HepG2 (cell line): ENCODE measurements at regions not wholly inside any gene's neighbourhood (a gene's known extent, or its start where the extent isn't known, plus 50 kb on each side); places are given as distances from the start of the nearest gene placed in this dataset.

Experiments used
- RAD51 ChIP-seq: fragments of 450-650 bp; IDR thresholded peaks from 2 replicates; pipeline ENCODE4 v1.6.1; 2016; ENCODE audit warnings: borderline replicate concordance
- ZKSCAN5 ChIP-seq: sonication (generic); formaldehyde crosslinking; IDR thresholded peaks from 2 replicates; pipeline ENCODE4 v1.5.1; 2020; ENCODE audit warnings: mild to moderate bottlenecking, missing genetic modification reagents
- ZNF263 ChIP-seq: sonication (generic); formaldehyde crosslinking; IDR thresholded peaks from 2 replicates; pipeline ENCODE4 v1.4.0; 2020; ENCODE audit warnings: missing genetic modification reagents

DNA sequence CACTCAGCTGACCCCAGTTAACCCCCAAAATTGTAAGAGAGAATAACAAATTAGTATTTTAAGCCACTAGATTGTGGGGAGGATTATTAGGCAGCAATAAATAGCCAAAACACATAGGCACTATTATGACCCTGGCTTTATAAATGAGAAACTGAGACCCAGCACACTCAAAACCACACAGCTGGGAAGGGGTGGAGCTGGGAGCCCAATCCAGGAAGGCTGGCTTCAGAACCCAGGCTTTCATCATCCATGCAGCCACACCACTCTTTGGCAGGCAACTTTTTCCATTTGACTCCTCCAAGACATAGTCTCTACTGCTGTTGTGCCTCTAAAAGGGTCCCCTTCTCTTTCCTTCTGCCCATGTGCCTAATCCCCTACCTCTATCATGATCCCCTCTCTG is 253.8 kb downstream of the DHX15 start:
- no peak for TF ChIP-seq RAD51
- TF ChIP-seq ZKSCAN5 (CRISPR knock-in tag), result no peak
- TF ChIP-seq ZNF263 (CRISPR knock-in tag), result no peak
